ENCODE measurements at regions not wholly inside any gene's neighbourhood (a gene's known extent, or its start where the extent isn't known, plus 50 kb on each side); places are given as distances from the start of the nearest gene placed in this dataset.

GRCh38 chr9:70478963-70479641 lies 64.6 kb upstream of the KLF9 start:
- no peaks in the 10 kb centered on the region for H3K27me3 ChIP-seq (ENCODE audit: low read depth, low read length)
- H3K27ac ChIP-seq (ENCODE audit: low read length) = peak overlapping the region; percentile 97
- H3K9me3 ChIP-seq (ENCODE audit: control insufficient read depth in 1 of 2, low read length in 2 of 2) = no peaks in the 10 kb centered on the region
- peak overlapping the region in 1 of 2 donors; percentile 42 for H3K4me3 ChIP-seq (ENCODE audit: low read depth in 1 of 2, low read length in 2 of 2)
- no peaks in the 10 kb centered on the region for H3K36me3 ChIP-seq (ENCODE audit: control insufficient read depth in 1 of 2, insufficient read depth in 2 of 2, low read length in 2 of 2)
- H3K4me1 ChIP-seq (ENCODE audit: control insufficient read depth in 1 of 2, insufficient read depth in 2 of 2, low read length in 2 of 2) = peaks cover 19 to 29% of the 10 kb centered on the region in 2 donors

- Histone ChIP-seq H3K4me1 (ENCODE audit: control insufficient read depth in 1 of 2, insufficient read depth in 2 of 2, low read length in 2 of 2) (peaks cover 19 to 29% of the 10 kb centered on the region in 2 donors), H3K27me3 (ENCODE audit: low read depth, low read length) (no peaks in the 10 kb centered on the region), H3K9me3 (ENCODE audit: control insufficient read depth in 1 of 2, low read length in 2 of 2) (no peaks in the 10 kb centered on the region), H3K4me3 (ENCODE audit: low read depth in 1 of 2, low read length in 2 of 2) (no peak overlapping the region), H3K27ac (ENCODE audit: low read length) (peak overlapping the region; percentile 97), H3K36me3 (ENCODE audit: control insufficient read depth in 1 of 2, insufficient read depth in 2 of 2, low read length in 2 of 2) (no peaks in the 10 kb centered on the region)
Measured at GRCh38 chr9:70477907-70478480, 63.5 kb upstream of the KLF9 start.

GRCh38 chr9:70477146-70477745 lies 62.8 kb upstream of the KLF9 start:
- Histone ChIP-seq H3K4me1 (ENCODE audit: control insufficient read depth in 1 of 2, insufficient read depth in 2 of 2, low read length in 2 of 2) (peaks cover 19 to 29% of the 10 kb centered on the region in 2 donors), H3K4me3 (ENCODE audit: low read depth in 1 of 2, low read length in 2 of 2) (no peak overlapping the region), H3K27ac (ENCODE audit: low read length) (no peak overlapping the region), H3K27me3 (ENCODE audit: low read depth, low read length) (no peaks in the 10 kb centered on the region), H3K9me3 (ENCODE audit: control insufficient read depth in 1 of 2, low read length in 2 of 2) (no peaks in the 10 kb centered on the region), H3K36me3 (ENCODE audit: control insufficient read depth in 1 of 2, insufficient read depth in 2 of 2, low read length in 2 of 2) (no peaks in the 10 kb centered on the region)

GRCh38 chr9:70475211-70475610 lies 60.8 kb upstream of the KLF9 start:
- no peak overlapping the region for H3K27ac ChIP-seq (ENCODE audit: low read length)

GRCh38 chr9:70474413-70474812 lies 60.0 kb upstream of the KLF9 start:
- no peaks in the 10 kb centered on the region for H3K27me3 ChIP-seq (ENCODE audit: low read depth, low read length)
- no peaks in the 10 kb centered on the region for H3K9me3 ChIP-seq (ENCODE audit: control insufficient read depth in 1 of 2, low read length in 2 of 2)
- no peak overlapping the region for H3K4me3 ChIP-seq (ENCODE audit: low read depth in 1 of 2, low read length in 2 of 2)
- H3K36me3 ChIP-seq (ENCODE audit: control insufficient read depth in 1 of 2, insufficient read depth in 2 of 2, low read length in 2 of 2) = no peaks in the 10 kb centered on the region
- peaks cover 12 to 23% of the 10 kb centered on the region in 2 donors for H3K4me1 ChIP-seq (ENCODE audit: control insufficient read depth in 1 of 2, insufficient read depth in 2 of 2, low read length in 2 of 2)
- H3K27ac ChIP-seq (ENCODE audit: low read length) = no peak overlapping the region

More at GRCh38 chr9:70475211-70475610, 60.8 kb upstream of the KLF9 start:
- Histone ChIP-seq H3K36me3 (ENCODE audit: control insufficient read depth in 1 of 2, insufficient read depth in 2 of 2, low read length in 2 of 2) (no peaks in the 10 kb centered on the region), H3K4me3 (ENCODE audit: low read depth in 1 of 2, low read length in 2 of 2) (no peak overlapping the region), H3K27me3 (ENCODE audit: low read depth, low read length) (no peaks in the 10 kb centered on the region), H3K9me3 (ENCODE audit: control insufficient read depth in 1 of 2, low read length in 2 of 2) (no peaks in the 10 kb centered on the region), H3K4me1 (ENCODE audit: control insufficient read depth in 1 of 2, insufficient read depth in 2 of 2, low read length in 2 of 2) (peaks cover 17 to 26% of the 10 kb centered on the region in 2 donors)

GRCh38 chr9:70472268-70473249 lies 58.1 kb upstream of the KLF9 start:
- peaks cover 0 to 15% of the 10 kb centered on the region in 2 donors for H3K4me1 ChIP-seq (ENCODE audit: control insufficient read depth in 1 of 2, insufficient read depth in 2 of 2, low read length in 2 of 2)
- H3K27ac ChIP-seq (ENCODE audit: low read length) = no peak overlapping the region
- no peaks in the 10 kb centered on the region for H3K9me3 ChIP-seq (ENCODE audit: control insufficient read depth in 1 of 2, low read length in 2 of 2)
- no peaks in the 10 kb centered on the region for H3K27me3 ChIP-seq (ENCODE audit: low read depth, low read length)
- no peaks in the 10 kb centered on the region for H3K36me3 ChIP-seq (ENCODE audit: control insufficient read depth in 1 of 2, insufficient read depth in 2 of 2, low read length in 2 of 2)
- H3K4me3 ChIP-seq (ENCODE audit: low read depth in 1 of 2, low read length in 2 of 2) = no peak overlapping the region

GRCh38 chr9:70470050-70471015 lies 55.9 kb upstream of the KLF9 start:
- no peaks in the 10 kb centered on the region for H3K36me3 ChIP-seq (ENCODE audit: control insufficient read depth in 1 of 2, insufficient read depth in 2 of 2, low read length in 2 of 2)
- H3K4me3 ChIP-seq (ENCODE audit: low read depth in 1 of 2, low read length in 2 of 2) = no peak overlapping the region
- H3K27ac ChIP-seq (ENCODE audit: low read length) = peak overlapping the region; percentile 50
- H3K9me3 ChIP-seq (ENCODE audit: control insufficient read depth in 1 of 2, low read length in 2 of 2) = no peaks in the 10 kb centered on the region
- no peaks in the 10 kb centered on the region for H3K27me3 ChIP-seq (ENCODE audit: low read depth, low read length)
- peaks cover 0 to 15% of the 10 kb centered on the region in 2 donors for H3K4me1 ChIP-seq (ENCODE audit: control insufficient read depth in 1 of 2, insufficient read depth in 2 of 2, low read length in 2 of 2)

GRCh38 chr9:70468291-70468690 lies 53.8 kb upstream of the KLF9 start:
- H3K4me1 ChIP-seq (ENCODE audit: control insufficient read depth in 1 of 2, insufficient read depth in 2 of 2, low read length in 2 of 2) = peaks cover 0 to 15% of the 10 kb centered on the region in 2 donors
- H3K27ac ChIP-seq (ENCODE audit: low read length) = no peak overlapping the region

GRCh38 chr9:70466976-70467561 lies 52.6 kb upstream of the KLF9 start:
- Histone ChIP-seq H3K9me3 (ENCODE audit: control insufficient read depth in 1 of 2, low read length in 2 of 2) (no peaks in the 10 kb centered on the region), H3K27me3 (ENCODE audit: low read depth, low read length) (no peaks in the 10 kb centered on the region), H3K4me1 (ENCODE audit: control insufficient read depth in 1 of 2, insufficient read depth in 2 of 2, low read length in 2 of 2) (peaks cover 0 to 15% of the 10 kb centered on the region in 2 donors), H3K36me3 (ENCODE audit: control insufficient read depth in 1 of 2, insufficient read depth in 2 of 2, low read length in 2 of 2) (no peaks in the 10 kb centered on the region), H3K4me3 (ENCODE audit: low read depth in 1 of 2, low read length in 2 of 2) (no peak overlapping the region), H3K27ac (ENCODE audit: low read length) (no peak overlapping the region)

More at GRCh38 chr9:70468291-70468690, 53.8 kb upstream of the KLF9 start:
- Histone ChIP-seq H3K9me3 (ENCODE audit: control insufficient read depth in 1 of 2, low read length in 2 of 2) (no peaks in the 10 kb centered on the region), H3K36me3 (ENCODE audit: control insufficient read depth in 1 of 2, insufficient read depth in 2 of 2, low read length in 2 of 2) (no peaks in the 10 kb centered on the region), H3K4me3 (ENCODE audit: low read depth in 1 of 2, low read length in 2 of 2) (no peak overlapping the region), H3K27me3 (ENCODE audit: low read depth, low read length) (no peaks in the 10 kb centered on the region)

GRCh38 chr9:70465904-70466303 lies 51.4 kb upstream of the KLF9 start:
- Histone ChIP-seq H3K27me3 (ENCODE audit: low read depth, low read length) (no peaks in the 10 kb centered on the region), H3K27ac (ENCODE audit: low read length) (no peak overlapping the region), H3K4me1 (ENCODE audit: control insufficient read depth in 1 of 2, insufficient read depth in 2 of 2, low read length in 2 of 2) (peaks cover 0 to 12% of the 10 kb centered on the region in 2 donors), H3K4me3 (ENCODE audit: low read depth in 1 of 2, low read length in 2 of 2) (no peak overlapping the region), H3K9me3 (ENCODE audit: control insufficient read depth in 1 of 2, low read length in 2 of 2) (no peaks in the 10 kb centered on the region), H3K36me3 (ENCODE audit: control insufficient read depth in 1 of 2, insufficient read depth in 2 of 2, low read length in 2 of 2) (no peaks in the 10 kb centered on the region)
